ENCODE measurements at regions not wholly inside any gene's neighbourhood (a gene's known extent, or its start where the extent isn't known, plus 50 kb on each side); places are given as distances from the start of the nearest gene placed in this dataset.

DNA sequence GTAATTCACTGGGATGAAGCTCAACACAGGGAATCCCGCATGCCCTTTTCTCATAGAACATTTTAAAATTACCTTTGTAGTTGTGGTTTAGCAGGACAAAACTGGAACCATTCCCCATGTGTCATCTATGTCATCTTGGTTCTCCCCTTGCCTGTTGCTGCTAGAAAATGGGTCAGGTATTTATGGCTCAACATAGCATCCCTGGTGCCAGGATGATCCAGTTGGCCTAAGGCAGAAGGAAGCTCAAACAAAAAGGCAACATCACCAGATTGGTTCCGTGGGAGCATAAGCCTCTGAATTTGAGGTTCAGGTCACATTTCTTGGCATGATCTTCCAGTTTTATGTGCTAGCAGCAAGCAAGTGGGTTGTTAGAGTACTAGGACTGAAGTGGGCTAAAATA, 552.6 kb upstream of the BOD1L1 start:
- no peak for DNase-seq

- DNase-seq = peak; percentile 16
Measured at GRCh38 chr4:14180983-14181601, 553.6 kb upstream of the BOD1L1 start.

GRCh38 chr4:14182148-14182547, 554.6 kb upstream of the BOD1L1 start:
- no peak for DNase-seq

- DNase-seq = no peak
Measured at GRCh38 chr4:14184265-14184664, 556.7 kb upstream of the BOD1L1 start.

DNA sequence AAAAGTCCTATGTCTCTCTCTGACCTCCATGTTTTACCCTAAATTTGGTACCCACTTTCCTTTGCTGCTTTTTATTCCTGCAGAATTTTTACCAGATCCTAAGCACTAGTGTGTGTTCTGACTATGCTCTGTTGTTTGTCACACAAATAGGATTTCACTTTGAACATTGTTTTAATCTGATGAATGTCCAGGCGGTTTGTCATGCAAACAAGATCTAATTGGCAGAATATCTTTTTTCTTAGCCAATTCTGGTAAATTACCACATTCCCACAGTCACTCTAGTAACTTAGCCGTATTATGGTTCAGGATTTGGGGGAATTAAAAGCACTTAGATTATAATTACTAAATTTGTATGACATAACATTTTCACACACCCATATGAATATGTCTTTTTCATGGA, 557.2 kb upstream of the BOD1L1 start:
- DNase-seq = no peak

- no peak for DNase-seq
Measured at GRCh38 chr4:14188214-14188613, 560.7 kb upstream of the BOD1L1 start.

- DNase-seq = no peak
Measured at GRCh38 chr4:14193601-14194000, 566.1 kb upstream of the BOD1L1 start.

GRCh38 chr4:14196131-14196530, 568.6 kb upstream of the BOD1L1 start:
- DNase-seq = peak; percentile 73

GRCh38 chr4:14215116-14215770, 587.7 kb upstream of the BOD1L1 start:
- DNase-seq = no peak

GRCh38 chr4:14217401-14217800, 589.9 kb upstream of the BOD1L1 start:
- no peak for DNase-seq

DNA sequence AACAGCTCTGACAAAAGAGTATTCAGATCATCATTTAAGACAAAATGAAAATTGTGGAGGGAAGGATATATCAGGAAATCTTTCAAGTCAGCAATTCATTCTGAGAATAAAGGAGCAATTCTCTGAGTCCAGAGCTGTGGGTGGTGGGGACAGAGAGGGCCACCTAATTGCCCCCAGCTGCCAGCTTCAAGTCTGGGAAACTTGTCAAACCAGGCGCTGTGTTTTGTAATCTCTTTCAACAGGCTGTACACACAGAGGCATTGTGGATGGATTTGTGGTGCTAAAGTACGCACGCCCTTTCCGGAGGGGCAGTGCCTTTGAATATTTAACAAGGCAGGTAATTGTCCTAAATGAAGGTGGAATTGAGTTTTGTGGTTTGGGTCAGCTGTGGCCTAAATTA, 591.1 kb upstream of the BOD1L1 start:
- no peak for DNase-seq

- peak; percentile 11 for DNase-seq
Measured at GRCh38 chr4:14221176-14221575, 593.7 kb upstream of the BOD1L1 start.

GRCh38 chr4:14222377-14223029, 595.0 kb upstream of the BOD1L1 start:
- DNase-seq = no peak

DNA sequence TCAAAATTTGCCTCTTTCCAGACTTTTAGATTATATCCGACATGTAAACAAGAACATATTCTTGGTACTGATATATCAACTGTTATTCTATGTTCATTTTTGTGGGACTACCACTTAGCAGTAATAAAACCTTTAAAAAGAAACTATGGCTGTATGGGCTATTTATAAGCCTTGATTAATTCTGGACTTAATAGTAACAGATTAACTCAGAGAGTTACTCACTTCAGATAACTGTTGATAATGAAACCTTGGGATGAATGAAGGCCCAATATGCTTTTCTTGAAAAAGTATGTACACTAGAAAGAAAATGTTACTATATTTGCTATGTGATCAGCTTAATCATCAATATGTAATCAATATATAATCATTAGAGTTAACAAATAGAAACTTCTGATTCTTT, 595.9 kb upstream of the BOD1L1 start:
- no peak for DNase-seq

DNA sequence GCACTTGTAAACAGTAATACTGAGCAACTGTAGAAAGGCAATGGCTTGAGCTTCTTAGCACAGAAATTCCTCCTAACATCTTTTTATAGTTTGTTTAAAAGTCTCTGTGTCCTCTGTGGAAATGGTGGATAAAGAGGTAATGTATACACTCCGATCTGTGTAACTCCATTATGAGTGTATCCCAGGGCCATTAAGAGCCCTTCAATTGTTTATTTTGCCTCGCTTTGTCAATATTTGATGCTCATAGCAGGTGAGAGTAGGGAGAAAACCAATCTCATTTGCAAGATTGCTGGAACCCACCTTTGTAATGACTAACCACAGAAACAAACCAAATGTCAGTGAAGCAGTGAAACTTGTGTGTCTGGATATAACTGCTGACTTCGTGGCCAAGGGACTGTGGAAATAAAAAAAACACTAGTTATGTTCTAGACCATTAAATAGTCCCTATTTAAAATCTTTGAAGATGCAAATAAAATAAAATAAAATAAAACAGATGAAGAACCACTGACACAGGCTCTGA, 598.2 kb upstream of the BOD1L1 start:
- no peak for DNase-seq

- DNase-seq = no peak
Measured at GRCh38 chr4:14233126-14233525, 605.6 kb upstream of the BOD1L1 start.

- no peak for DNase-seq
Measured at GRCh38 chr4:14234307-14234706, 606.8 kb upstream of the BOD1L1 start.

DNA sequence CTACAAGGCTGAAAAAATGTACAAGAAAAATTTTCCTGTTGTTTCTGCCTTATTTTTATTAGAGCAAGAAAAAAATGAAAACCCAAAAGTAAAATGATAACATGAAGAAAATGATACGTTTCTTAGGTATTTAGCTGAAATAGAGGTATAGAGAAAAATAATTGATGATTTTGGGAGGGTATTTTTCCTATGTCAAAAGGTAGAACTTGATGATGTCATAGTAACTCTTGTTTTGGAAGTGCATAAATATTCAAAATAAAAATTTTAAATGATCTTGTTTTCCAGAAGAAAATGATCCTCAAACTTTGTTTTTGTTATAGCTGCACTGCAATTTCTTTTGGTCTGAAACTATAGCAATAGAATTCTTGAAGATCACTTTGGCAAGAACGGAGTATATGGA, 608.8 kb upstream of the BOD1L1 start:
- no peak for DNase-seq

DNA sequence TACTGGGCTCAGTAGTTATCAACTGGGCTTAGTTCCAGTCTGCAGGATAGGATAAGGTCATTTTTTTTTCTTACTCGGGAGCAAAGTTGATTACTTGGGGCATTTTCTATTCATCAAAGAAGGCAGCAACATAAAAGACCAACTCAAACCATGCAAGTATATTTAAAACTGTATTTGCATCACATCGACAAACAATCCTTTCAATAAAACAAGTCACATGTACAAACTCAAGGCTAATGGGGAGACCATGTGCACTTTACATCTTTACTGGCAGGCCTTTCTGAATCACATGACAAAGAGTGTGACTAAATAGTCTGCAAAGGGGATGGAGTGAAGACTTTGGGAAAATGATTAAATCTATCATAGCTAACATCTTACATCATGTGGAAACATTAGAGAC, 610.4 kb upstream of the BOD1L1 start:
- DNase-seq = no peak

- DNase-seq = no peak
Measured at GRCh38 chr4:14241574-14241973, 614.0 kb upstream of the BOD1L1 start.

DNA sequence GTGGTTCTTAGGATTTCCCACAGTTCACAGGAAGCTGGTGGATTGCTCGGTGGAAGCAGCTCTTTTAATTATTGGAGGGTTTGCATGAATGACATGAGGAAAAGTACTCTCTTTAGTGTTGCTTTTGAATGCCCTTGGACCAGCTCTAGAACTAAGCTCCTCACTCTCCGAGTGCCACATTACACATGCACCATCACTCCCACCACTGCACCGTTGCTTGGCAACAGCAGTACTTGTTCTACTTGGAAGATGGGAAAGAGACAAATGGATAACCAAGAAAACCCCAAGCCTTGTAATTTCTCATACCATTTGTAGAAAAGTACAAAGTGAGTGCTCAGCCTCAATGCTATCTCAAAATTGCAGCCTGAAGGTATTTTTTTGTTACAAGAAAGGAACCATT, 620.2 kb upstream of the BOD1L1 start:
- DNase-seq = no peak

DNA sequence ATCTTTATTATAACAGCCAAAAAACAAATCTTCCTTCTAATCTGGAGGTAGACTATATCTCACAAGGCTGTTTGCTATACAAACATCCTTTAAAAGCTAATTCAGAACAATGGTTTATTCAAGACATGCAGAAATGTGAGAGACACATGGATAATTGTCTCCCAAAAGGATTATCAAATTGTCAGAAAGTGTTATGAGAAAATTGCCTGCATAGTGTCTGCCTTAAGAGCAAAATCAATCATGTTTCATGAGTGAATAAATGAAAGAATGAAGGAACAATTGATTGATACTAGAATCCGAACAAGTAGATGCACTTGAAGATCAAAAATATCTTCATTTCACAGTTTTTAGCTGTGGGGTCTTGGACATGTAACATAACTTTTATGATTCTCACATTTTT, 621.7 kb upstream of the BOD1L1 start:
- no peak for DNase-seq

- peak; percentile 40 for DNase-seq
Measured at GRCh38 chr4:14254252-14254651, 626.7 kb upstream of the BOD1L1 start.

DNA sequence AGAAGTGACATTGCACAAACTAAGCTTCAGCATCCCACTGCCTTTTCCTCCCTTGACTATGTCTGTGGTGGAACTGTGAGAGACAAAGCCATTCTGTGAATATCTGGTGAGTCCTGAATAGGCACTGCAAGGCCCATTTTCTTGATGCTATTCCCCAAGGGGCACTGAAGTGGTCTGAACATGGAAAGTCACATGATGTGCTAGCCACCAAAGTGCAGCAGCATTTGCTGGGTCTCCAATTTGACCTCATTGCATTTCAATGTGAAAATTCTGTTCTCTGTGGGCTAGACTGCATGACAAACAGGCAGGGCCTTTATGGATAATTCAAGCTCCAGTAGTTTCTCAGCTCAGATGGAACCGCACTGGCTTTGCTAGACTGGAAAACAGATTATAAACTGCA, 627.4 kb upstream of the BOD1L1 start:
- DNase-seq = no peak

Measured in fibroblast of skin of back (primary cell).